PC-9 (cell line): ENCODE measurements at regions not wholly inside any gene's neighbourhood (a gene's known extent, or its start where the extent isn't known, plus 50 kb on each side); places are given as distances from the start of the nearest gene placed in this dataset.

Experiments
- BruUV-seq: library from RNA; stranded (reverse); fragments of 400-500 nt; replicated peaks from 2 replicates; lab custom pipeline; 2021; lab: Mats Ljungman, UMichigan
- CTCF ChIA-PET: fragments of 300-600 bp; sonication (Branson Sonifier 250); formaldehyde crosslinking; loops from one replicate; lab custom pipeline; 2022; ENCODE audit warnings: antibody characterized with exemption; lab: Charles Lee
- POLR2A ChIA-PET: fragments of 300-600 bp; sonication (Branson Sonifier 250); formaldehyde crosslinking; loops from one replicate; lab custom pipeline; 2022; ENCODE audit warnings: antibody characterized with exemption; ENCODE audit not compliant: unreplicated experiment; lab: Charles Lee
- DNase-seq, 2 experiments: peaks; one replicate each; pipeline versions ENCODE4 v3.0.0 to v3.0.0-alpha.2; 2015 to 2022; ENCODE audit warnings: mixed read lengths in 1 of 2
- H2AFZ ChIP-seq: fragments of 200-600 bp; sonication (generic); 2 replicates; pipeline ENCODE4 v1.8.1; 2017; ENCODE audit warnings: antibody characterized with exemption
- H3F3A ChIP-seq: fragments of 200-600 bp; sonication (generic); 2 replicates; pipeline ENCODE4 v1.8.1; 2017; ENCODE audit warnings: antibody characterized with exemption, mild to moderate bottlenecking, low read depth; ENCODE audit not compliant: insufficient read depth
- H3K27ac ChIP-seq: fragments of 200-600 bp; sonication (generic); 2 replicates; pipeline ENCODE4 v1.6.1; 2016; ENCODE audit warnings: mixed run types
- H3K27me3 ChIP-seq: fragments of 200-600 bp; sonication (generic); 2 replicates; pipeline ENCODE4 v1.6.1; 2016; ENCODE audit warnings: low read depth, mixed run types; ENCODE audit not compliant: insufficient read depth
- H3K36me3 ChIP-seq: fragments of 200-600 bp; sonication (generic); 2 replicates; pipeline ENCODE4 v1.6.1; 2016; ENCODE audit warnings: low read depth, mixed run types
- H3K4me1 ChIP-seq: fragments of 200-600 bp; sonication (generic); replicated peaks from 2 replicates; pipeline ENCODE4 v1.6.1; 2016; ENCODE audit warnings: mixed run types; ENCODE audit not compliant: insufficient read depth
- H3K4me2 ChIP-seq: fragments of 200-600 bp; sonication (generic); 2 replicates; pipeline ENCODE4 v1.6.1; 2017; ENCODE audit warnings: mixed run types
- H3K4me3 ChIP-seq: fragments of 200-600 bp; sonication (generic); 2 replicates; pipeline ENCODE4 v1.6.1; 2016; ENCODE audit warnings: mixed run types
- H3K79me2 ChIP-seq: fragments of 200-600 bp; sonication (generic); 2 replicates; pipeline ENCODE4 v1.6.1; 2017; ENCODE audit warnings: low read depth, mixed run types
- H3K9me2 ChIP-seq: fragments of 200-600 bp; sonication (generic); 2 replicates; pipeline ENCODE4 v1.8.1; 2017; ENCODE audit warnings: mild to moderate bottlenecking; ENCODE audit not compliant: insufficient read depth
- H3K9me3 ChIP-seq: fragments of 200-600 bp; sonication (generic); 2 replicates; pipeline ENCODE4 v1.8.1; 2016; ENCODE audit warnings: low read depth; ENCODE audit not compliant: insufficient read depth
- H4K20me1 ChIP-seq: fragments of 200-600 bp; sonication (generic); 2 replicates; pipeline ENCODE4 v1.8.1; 2017; ENCODE audit not compliant: insufficient read depth
- CTCF ChIP-seq: fragments of 200-600 bp; sonication (generic); conservative IDR thresholded peaks from 2 replicates; pipeline ENCODE4 v1.6.1; 2017; ENCODE audit warnings: mixed run types, antibody characterized with exemption, mild to moderate bottlenecking, moderate library complexity
- EZH2 ChIP-seq: fragments of 200-600 bp; sonication (generic); IDR thresholded peaks from 2 replicates; pipeline ENCODE4 v1.8.0; 2017; ENCODE audit warnings: antibody characterized with exemption, low read depth
- intact Hi-C: fragments of 100-400 bp; cut with micrococcal nuclease; formaldehyde crosslinking; loops from one replicate; pipeline ENCODE4 v1.10.0; 2022; ENCODE audit not compliant: unreplicated experiment

GRCh38 chr2:200089040-200089755 lies 133.8 kb downstream of the MAIP1 start:
- ChIA-PET POLR2A (no interaction called here), CTCF (no interaction called here)
- BruUV-seq, result no TSS peak

GRCh38 chr2:200089756-200090109 lies 134.4 kb downstream of the MAIP1 start:
- Histone ChIP-seq H3K27me3 (no peaks in the 10 kb centered on the region), H4K20me1 (no peaks in the 10 kb centered on the region), H3K4me2 (no peak overlapping the region), H2AFZ (no peak overlapping the region), H3K36me3 (no peaks in the 10 kb centered on the region), H3K4me3 (no peak overlapping the region), H3K79me2 (no peaks in the 10 kb centered on the region), H3F3A (no peaks in the 10 kb centered on the region), H3K9me3 (no peaks in the 10 kb centered on the region), H3K4me1 (no peaks in the 10 kb centered on the region), H3K27ac (no peak overlapping the region), H3K9me2 (no peaks in the 10 kb centered on the region)
- CTCF ChIA-PET, result no interaction called here
- intact Hi-C loops, result no loop called here
- no peak for TF ChIP-seq CTCF
- TF ChIP-seq EZH2, result no peak
- POLR2A ChIA-PET, result interaction anchor here (0.6 kb wide), 1 partner anchor 1013 kb away, joined by 12 read pairs; no protein-coding TSS in a partner anchor
- no peak for DNase-seq
- no TSS peak for BruUV-seq

More at GRCh38 chr2:200089040-200089755, 133.8 kb downstream of the MAIP1 start:
- DNase-seq, result no peak
- H3K36me3 ChIP-seq, result no peaks in the 10 kb centered on the region
- no peaks in the 10 kb centered on the region for H3K4me1 ChIP-seq
- no peak overlapping the region for H3K27ac ChIP-seq
- no peaks in the 10 kb centered on the region for H3K79me2 ChIP-seq
- TF ChIP-seq EZH2, result no peak
- TF ChIP-seq CTCF, result no peak
- H3K4me3 ChIP-seq, result no peak overlapping the region
- no peak overlapping the region for H2AFZ ChIP-seq
- H3K27me3 ChIP-seq, result no peaks in the 10 kb centered on the region
- no peaks in the 10 kb centered on the region for H3F3A ChIP-seq
- H3K9me2 ChIP-seq, result no peaks in the 10 kb centered on the region
- no peaks in the 10 kb centered on the region for H3K9me3 ChIP-seq
- no peaks in the 10 kb centered on the region for H4K20me1 ChIP-seq
- intact Hi-C loops, result no loop called here
- H3K4me2 ChIP-seq, result no peak overlapping the region

- Histone ChIP-seq H3K9me3 (no peaks in the 10 kb centered on the region), H3K9me2 (no peaks in the 10 kb centered on the region), H3K4me2 (no peak overlapping the region), H3F3A (no peaks in the 10 kb centered on the region), H3K79me2 (no peaks in the 10 kb centered on the region), H4K20me1 (no peaks in the 10 kb centered on the region), H3K4me1 (no peaks in the 10 kb centered on the region), H3K36me3 (no peaks in the 10 kb centered on the region), H3K27ac (no peak overlapping the region), H2AFZ (no peak overlapping the region), H3K27me3 (no peaks in the 10 kb centered on the region), H3K4me3 (no peak overlapping the region)
- ChIA-PET POLR2A (no interaction called here), CTCF (no interaction called here)
- no peak for DNase-seq
- TF ChIP-seq EZH2, result no peak
- intact Hi-C loops, result no loop called here
- no TSS peak for BruUV-seq
Observed at GRCh38 chr2:200090683-200091082, 135.3 kb downstream of the MAIP1 start.

- H3K36me3 ChIP-seq, result no peaks in the 10 kb centered on the region
- ChIA-PET CTCF (no interaction called here), POLR2A (no interaction called here)
- H3K27ac ChIP-seq, result no peak overlapping the region
- no peaks in the 10 kb centered on the region for H3K9me3 ChIP-seq
- no peaks in the 10 kb centered on the region for H3K27me3 ChIP-seq
- no peaks in the 10 kb centered on the region for H3K9me2 ChIP-seq
- no TSS peak for BruUV-seq
- intact Hi-C loops, result no loop called here
- H3K4me1 ChIP-seq, result no peaks in the 10 kb centered on the region
- DNase-seq, result no peak
- no peaks in the 10 kb centered on the region for H3F3A ChIP-seq
- no peak overlapping the region for H3K4me2 ChIP-seq
- H2AFZ ChIP-seq, result no peak overlapping the region
- no peak for TF ChIP-seq EZH2
- no peak for TF ChIP-seq CTCF
- no peaks in the 10 kb centered on the region for H3K79me2 ChIP-seq
- no peaks in the 10 kb centered on the region for H4K20me1 ChIP-seq
- H3K4me3 ChIP-seq, result no peak overlapping the region
Observed at GRCh38 chr2:200091126-200091525, 135.7 kb downstream of the MAIP1 start.
